MM.1S (cell line): ENCODE measurements at regions not wholly inside any gene's neighbourhood (a gene's known extent, or its start where the extent isn't known, plus 50 kb on each side); places are given as distances from the start of the nearest gene placed in this dataset.
"Not testable (repeated sequence)": the region's sequence is repeated elsewhere in the genome, so short reads cannot be mapped to it uniquely, and the experiment has no call there.

Source experiments
- EZH2 ChIP-seq: fragments of 300-600 bp; sonication (generic); optimal IDR thresholded peaks from 2 replicates; pipeline ENCODE3; 2017; ENCODE audit warnings: low read depth, mild to moderate bottlenecking, antibody characterized with exemption, low read length, mixed read lengths
- TF ChIP-seq, protein P1 (sequence below): fragments of 300-600 bp; sonication (generic); IDR thresholded peaks from 2 replicates; pipeline ENCODE4 v1.5.1; 2016; ENCODE audit warnings: antibody characterized with exemption, low read length, mixed read lengths

DNA sequence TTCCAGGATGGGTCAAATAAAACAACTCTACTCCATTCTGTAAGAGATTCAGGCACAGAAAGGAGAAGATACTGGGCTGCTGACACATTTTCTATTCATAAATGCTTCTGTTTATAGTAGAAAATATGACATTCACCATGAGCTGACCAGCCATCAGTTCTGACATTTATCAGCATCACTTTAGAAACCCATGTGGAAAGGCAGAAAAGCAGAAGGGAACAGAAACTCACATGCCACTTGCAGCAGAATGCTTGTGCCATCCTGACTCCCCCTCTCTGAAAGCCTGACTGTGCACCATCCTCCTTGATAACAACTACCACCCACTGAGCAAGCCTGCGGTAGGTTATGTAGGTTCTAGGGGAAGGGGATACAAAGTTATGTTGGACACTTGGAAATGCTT is 527.7 kb downstream of the TTLL7 start:
- TF ChIP-seq, protein P1, sequence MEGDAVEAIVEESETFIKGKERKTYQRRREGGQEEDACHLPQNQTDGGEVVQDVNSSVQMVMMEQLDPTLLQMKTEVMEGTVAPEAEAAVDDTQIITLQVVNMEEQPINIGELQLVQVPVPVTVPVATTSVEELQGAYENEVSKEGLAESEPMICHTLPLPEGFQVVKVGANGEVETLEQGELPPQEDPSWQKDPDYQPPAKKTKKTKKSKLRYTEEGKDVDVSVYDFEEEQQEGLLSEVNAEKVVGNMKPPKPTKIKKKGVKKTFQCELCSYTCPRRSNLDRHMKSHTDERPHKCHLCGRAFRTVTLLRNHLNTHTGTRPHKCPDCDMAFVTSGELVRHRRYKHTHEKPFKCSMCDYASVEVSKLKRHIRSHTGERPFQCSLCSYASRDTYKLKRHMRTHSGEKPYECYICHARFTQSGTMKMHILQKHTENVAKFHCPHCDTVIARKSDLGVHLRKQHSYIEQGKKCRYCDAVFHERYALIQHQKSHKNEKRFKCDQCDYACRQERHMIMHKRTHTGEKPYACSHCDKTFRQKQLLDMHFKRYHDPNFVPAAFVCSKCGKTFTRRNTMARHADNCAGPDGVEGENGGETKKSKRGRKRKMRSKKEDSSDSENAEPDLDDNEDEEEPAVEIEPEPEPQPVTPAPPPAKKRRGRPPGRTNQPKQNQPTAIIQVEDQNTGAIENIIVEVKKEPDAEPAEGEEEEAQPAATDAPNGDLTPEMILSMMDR, result not testable (repeated sequence)
- not testable (repeated sequence) for TF ChIP-seq EZH2
